Activated naive CD4-positive, alpha-beta T cell treated with anti-CD3 and anti-CD28 coated beads for 36 hours (primary cell): ENCODE measurements at regions not wholly inside any gene's neighbourhood (a gene's known extent, or its start where the extent isn't known, plus 50 kb on each side); places are given as distances from the start of the nearest gene placed in this dataset.
"Not testable (repeated sequence)": the region's sequence is repeated elsewhere in the genome, so short reads cannot be mapped to it uniquely, and the experiment has no call there.

Experiments
- CTCF ChIA-PET: fragments of 350-600 bp; sonication (Branson Sonifier 250); formaldehyde crosslinking; loops from one replicate; lab custom pipeline; 2021; ENCODE audit warnings: antibody characterized with exemption; lab: Charles Lee
- DNase-seq: peaks from one replicate; pipeline ENCODE4 v3.0.0-alpha.2; 2020
- H3K27ac Mint-ChIP-seq: one replicate; pipeline ENCODE4 v1.8.0; 2021; ENCODE audit warnings: mild to moderate bottlenecking, mixed read lengths
- H3K27me3 Mint-ChIP-seq: one replicate; pipeline ENCODE4 v1.8.0; 2021; ENCODE audit warnings: low read depth, mixed read lengths
- H3K36me3 Mint-ChIP-seq: one replicate; pipeline ENCODE4 v1.8.0; 2021; ENCODE audit warnings: low read depth, mixed read lengths
- H3K4me1 Mint-ChIP-seq: one replicate; pipeline ENCODE4 v1.8.0; 2021; ENCODE audit warnings: low read depth, mixed read lengths
- H3K4me3 Mint-ChIP-seq: one replicate; pipeline ENCODE4 v1.8.0; 2021; ENCODE audit warnings: mild to moderate bottlenecking, moderate library complexity, mixed read lengths
- H3K9me3 Mint-ChIP-seq: one replicate; pipeline ENCODE4 v1.8.0; 2021; ENCODE audit warnings: mixed read lengths
- intact Hi-C: fragments of 100-400 bp; cut with micrococcal nuclease; formaldehyde crosslinking; loops from one replicate; pipeline ENCODE4 v1.15.1; 2023

DNA sequence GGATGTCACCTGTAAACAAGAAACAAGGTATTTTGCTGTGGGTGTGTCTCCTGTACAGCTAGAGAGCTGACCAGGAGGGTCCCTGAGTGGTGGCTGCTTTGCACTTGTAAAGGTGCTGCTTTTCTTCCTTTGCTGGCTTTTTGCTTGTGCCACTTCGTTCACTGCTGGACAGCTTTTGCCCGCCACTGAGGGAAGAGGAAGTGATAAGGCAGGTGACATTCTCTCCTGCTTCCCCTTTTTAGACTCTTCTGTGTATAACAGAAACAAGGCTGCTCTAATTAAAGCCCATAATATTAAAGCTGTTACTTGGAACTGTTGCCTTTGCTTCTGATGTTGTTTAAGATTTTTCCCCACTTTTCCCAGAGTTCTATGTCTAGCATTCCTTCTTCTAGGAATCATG, 218.6 kb upstream of the TSPY4 start:
- H3K27ac Mint-ChIP-seq, result no peak overlapping the region
- no peaks in the 10 kb centered on the region for H3K36me3 Mint-ChIP-seq
- H3K4me1 Mint-ChIP-seq, result no peaks in the 10 kb centered on the region
- intact Hi-C loops, result no loop called here
- no peak for DNase-seq
- CTCF ChIA-PET, result no interaction called here
- no peaks in the 10 kb centered on the region for H3K9me3 Mint-ChIP-seq
- H3K4me3 Mint-ChIP-seq, result no peak overlapping the region
- H3K27me3 Mint-ChIP-seq, result no peaks in the 10 kb centered on the region

GRCh38 chrY:9124623-9125022, 212.6 kb upstream of the TSPY4 start:
- intact Hi-C loops, result no loop called here
- H3K27me3 Mint-ChIP-seq, result no peaks in the 10 kb centered on the region
- CTCF ChIA-PET, result no interaction called here
- DNase-seq, result no peak
- no peak overlapping the region for H3K4me3 Mint-ChIP-seq
- no peaks in the 10 kb centered on the region for H3K9me3 Mint-ChIP-seq
- no peaks in the 10 kb centered on the region for H3K4me1 Mint-ChIP-seq
- H3K36me3 Mint-ChIP-seq, result no peaks in the 10 kb centered on the region
- H3K27ac Mint-ChIP-seq, result no peak overlapping the region

DNA sequence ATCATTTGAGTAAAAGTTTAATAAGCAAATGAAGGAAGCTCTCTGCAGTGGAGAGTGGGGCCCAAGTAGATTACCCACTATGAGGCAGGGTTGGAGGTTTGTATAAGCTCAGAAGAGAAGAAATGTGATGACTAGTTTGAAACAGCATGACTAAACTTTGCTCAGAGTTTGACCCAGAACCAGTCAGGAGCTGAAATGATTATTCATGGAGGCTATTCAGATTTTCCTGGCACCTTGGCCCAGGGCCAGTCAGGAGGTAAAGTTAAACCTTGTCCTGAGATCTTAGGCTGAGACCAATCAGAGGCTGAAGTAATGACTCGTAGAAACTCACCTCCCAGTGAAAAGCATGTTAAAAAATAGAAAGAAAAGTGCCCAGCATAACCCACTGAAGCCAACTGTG, 210.7 kb upstream of the TSPY4 start:
- H3K27me3 Mint-ChIP-seq, result no peaks in the 10 kb centered on the region
- H3K27ac Mint-ChIP-seq, result no peak overlapping the region
- intact Hi-C loops, result no loop called here
- no peak for DNase-seq
- H3K4me3 Mint-ChIP-seq, result no peak overlapping the region
- H3K36me3 Mint-ChIP-seq, result no peaks in the 10 kb centered on the region
- CTCF ChIA-PET, result no interaction called here
- H3K9me3 Mint-ChIP-seq, result no peaks in the 10 kb centered on the region
- no peaks in the 10 kb centered on the region for H3K4me1 Mint-ChIP-seq

- H3K27me3 Mint-ChIP-seq, DNase-seq, H3K9me3 Mint-ChIP-seq, H3K27ac Mint-ChIP-seq, CTCF ChIA-PET, intact Hi-C loops, H3K4me3 Mint-ChIP-seq, H3K36me3 Mint-ChIP-seq, H3K4me1 Mint-ChIP-seq: not testable (repeated sequence)
Observed at GRCh38 chrY:9143366-9143765, 193.9 kb upstream of the TSPY4 start.

GRCh38 chrY:9154552-9154951, 182.7 kb upstream of the TSPY4 start:
- H3K4me3 Mint-ChIP-seq, H3K4me1 Mint-ChIP-seq, DNase-seq, intact Hi-C loops, H3K27me3 Mint-ChIP-seq, H3K9me3 Mint-ChIP-seq, H3K36me3 Mint-ChIP-seq, H3K27ac Mint-ChIP-seq, CTCF ChIA-PET: not testable (repeated sequence)

- CTCF ChIA-PET, result no interaction called here
- no peaks in the 10 kb centered on the region for H3K27me3 Mint-ChIP-seq
- peaks cover 2% of the 10 kb centered on the region for H3K9me3 Mint-ChIP-seq
- intact Hi-C loops, result no loop called here
- H3K36me3 Mint-ChIP-seq, result no peaks in the 10 kb centered on the region
- H3K27ac Mint-ChIP-seq, result no peak overlapping the region
- no peaks in the 10 kb centered on the region for H3K4me1 Mint-ChIP-seq
- no peak overlapping the region for H3K4me3 Mint-ChIP-seq
- no peak for DNase-seq
Observed at GRCh38 chrY:9155721-9156120, 181.5 kb upstream of the TSPY4 start.

DNA sequence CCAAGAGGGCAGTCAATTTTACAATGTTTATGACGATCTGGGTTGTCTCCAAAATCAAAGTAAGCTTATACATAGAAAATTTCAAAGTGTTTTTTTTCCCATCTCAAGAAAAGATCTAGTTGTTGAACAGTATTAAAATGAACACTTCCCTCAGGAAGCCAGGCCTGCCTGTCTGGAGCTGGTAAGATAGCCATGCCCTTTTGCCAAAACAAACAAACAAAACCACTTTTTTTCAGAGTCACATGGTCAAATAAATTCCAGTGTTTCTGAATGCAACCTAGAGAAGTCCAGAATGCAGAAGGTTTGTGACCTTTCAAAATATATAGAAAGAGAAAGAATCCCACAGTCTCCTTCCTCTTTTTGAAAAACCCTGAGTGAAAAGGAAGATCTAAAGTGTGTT, 178.6 kb upstream of the TSPY4 start:
- no peaks in the 10 kb centered on the region for H3K27me3 Mint-ChIP-seq
- H3K9me3 Mint-ChIP-seq, result peaks cover 2% of the 10 kb centered on the region
- no peaks in the 10 kb centered on the region for H3K36me3 Mint-ChIP-seq
- no peaks in the 10 kb centered on the region for H3K4me1 Mint-ChIP-seq
- H3K4me3 Mint-ChIP-seq, result no peak overlapping the region
- CTCF ChIA-PET, result no interaction called here
- DNase-seq, result no peak
- no peak overlapping the region for H3K27ac Mint-ChIP-seq
- intact Hi-C loops, result no loop called here

DNA sequence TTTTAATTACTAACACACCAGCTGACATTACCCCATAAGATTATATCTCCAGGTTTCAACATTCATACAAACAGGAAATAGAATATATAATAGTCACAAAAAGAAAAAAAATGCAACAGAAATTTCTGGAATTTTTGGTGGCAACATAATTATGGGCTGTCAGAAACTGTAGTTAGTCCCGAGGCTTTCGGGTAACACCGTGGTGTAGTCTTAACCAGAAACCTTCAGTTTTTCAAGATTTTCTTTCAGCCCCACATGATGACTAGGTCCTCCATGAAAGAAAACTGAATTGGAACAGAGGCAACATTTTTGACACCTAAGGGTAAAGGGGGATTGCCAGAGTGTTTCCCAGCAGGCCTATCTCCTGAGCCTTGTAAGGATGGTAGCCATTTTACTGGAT, 176.9 kb upstream of the TSPY4 start:
- intact Hi-C loops, CTCF ChIA-PET, H3K27ac Mint-ChIP-seq, DNase-seq, H3K9me3 Mint-ChIP-seq, H3K27me3 Mint-ChIP-seq, H3K4me3 Mint-ChIP-seq, H3K36me3 Mint-ChIP-seq, H3K4me1 Mint-ChIP-seq: not testable (repeated sequence)

GRCh38 chrY:9160976-9161375, 176.3 kb upstream of the TSPY4 start:
- H3K27ac Mint-ChIP-seq, intact Hi-C loops, H3K9me3 Mint-ChIP-seq, H3K4me1 Mint-ChIP-seq, H3K4me3 Mint-ChIP-seq, H3K36me3 Mint-ChIP-seq, DNase-seq, H3K27me3 Mint-ChIP-seq, CTCF ChIA-PET: not testable (repeated sequence)

GRCh38 chrY:9161990-9162389, 175.3 kb upstream of the TSPY4 start:
- H3K4me1 Mint-ChIP-seq, DNase-seq, H3K27ac Mint-ChIP-seq: not testable (repeated sequence)

DNA sequence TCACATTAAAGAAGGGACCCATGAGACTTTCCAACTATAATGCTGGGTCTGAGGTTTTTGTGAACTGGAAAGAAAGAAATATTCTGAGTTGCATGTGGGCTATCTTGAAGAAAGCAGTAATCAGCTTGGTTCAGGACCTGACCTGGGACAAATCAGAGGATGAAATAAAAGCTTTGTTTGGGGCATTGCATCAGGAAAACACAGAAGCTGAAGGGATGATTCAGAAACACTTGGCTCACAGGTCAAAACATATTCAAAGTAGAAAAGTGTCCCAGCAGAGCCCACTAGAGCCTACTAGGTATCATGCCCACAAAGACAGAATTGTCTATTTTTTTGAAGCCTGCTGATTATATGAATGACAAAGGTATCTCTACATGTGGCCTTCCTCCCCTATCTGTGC, 174.8 kb upstream of the TSPY4 start:
- CTCF ChIA-PET, H3K36me3 Mint-ChIP-seq, H3K4me3 Mint-ChIP-seq, H3K9me3 Mint-ChIP-seq, H3K27ac Mint-ChIP-seq, H3K27me3 Mint-ChIP-seq, DNase-seq, intact Hi-C loops, H3K4me1 Mint-ChIP-seq: not testable (repeated sequence)

More at GRCh38 chrY:9161990-9162389, 175.3 kb upstream of the TSPY4 start:
- intact Hi-C loops, H3K27me3 Mint-ChIP-seq, CTCF ChIA-PET, H3K4me3 Mint-ChIP-seq, H3K36me3 Mint-ChIP-seq, H3K9me3 Mint-ChIP-seq: not testable (repeated sequence)

DNA sequence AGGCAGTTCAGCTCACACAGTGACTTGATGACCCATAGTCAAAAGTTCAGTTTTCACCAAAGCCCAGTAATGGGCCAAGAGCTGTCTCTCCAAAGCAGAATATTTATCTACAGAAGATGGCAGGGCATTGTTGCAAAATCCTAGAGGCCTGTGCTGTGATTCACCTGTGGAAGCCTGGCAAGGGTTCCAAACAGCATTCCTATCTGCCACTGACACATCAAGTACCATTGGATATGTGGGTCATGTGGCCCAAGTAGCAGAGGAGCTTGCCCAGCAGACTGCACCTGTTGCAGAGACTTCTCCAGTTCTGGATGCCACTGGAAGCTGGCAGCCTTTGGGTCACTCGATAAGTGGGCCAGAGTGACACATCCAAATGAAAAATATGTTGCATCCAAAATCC, 159.6 kb upstream of the TSPY4 start:
- intact Hi-C loops, H3K9me3 Mint-ChIP-seq, H3K4me3 Mint-ChIP-seq, H3K36me3 Mint-ChIP-seq, DNase-seq, H3K27ac Mint-ChIP-seq, H3K27me3 Mint-ChIP-seq, CTCF ChIA-PET, H3K4me1 Mint-ChIP-seq: not testable (repeated sequence)

GRCh38 chrY:9184827-9185226, 152.4 kb upstream of the TSPY4 start:
- DNase-seq, H3K27ac Mint-ChIP-seq, H3K4me1 Mint-ChIP-seq, H3K9me3 Mint-ChIP-seq, H3K36me3 Mint-ChIP-seq, H3K4me3 Mint-ChIP-seq, H3K27me3 Mint-ChIP-seq, CTCF ChIA-PET, intact Hi-C loops: not testable (repeated sequence)

DNA sequence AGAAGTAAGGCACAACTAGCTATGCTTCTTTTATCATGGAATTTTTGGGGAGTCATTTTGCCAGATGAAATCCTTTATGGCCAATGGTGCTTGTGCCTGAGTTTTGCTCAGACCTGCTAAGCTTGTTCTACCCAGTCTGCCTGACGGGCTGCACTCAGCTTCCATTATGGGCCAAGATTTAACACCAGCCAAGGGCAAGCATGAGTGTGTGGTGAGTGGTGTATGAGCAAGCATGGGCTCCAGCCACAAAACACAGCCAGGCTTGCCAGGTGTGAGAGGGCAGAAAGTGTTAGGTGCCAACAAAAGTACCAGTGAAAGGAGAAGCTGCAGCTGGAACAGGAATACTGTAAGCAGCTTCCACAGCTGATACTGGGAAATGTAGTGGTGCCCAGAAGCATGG, 130.2 kb upstream of the TSPY4 start:
- H3K9me3 Mint-ChIP-seq, H3K4me3 Mint-ChIP-seq, DNase-seq, H3K27ac Mint-ChIP-seq, H3K36me3 Mint-ChIP-seq, H3K4me1 Mint-ChIP-seq, CTCF ChIA-PET, intact Hi-C loops, H3K27me3 Mint-ChIP-seq: not testable (repeated sequence)
